OCI-LY7 (cell line): ENCODE measurements at regions not wholly inside any gene's neighbourhood (a gene's known extent, or its start where the extent isn't known, plus 50 kb on each side); places are given as distances from the start of the nearest gene placed in this dataset.

ENCODE experiments used
- BruUV-seq: library from RNA; stranded (reverse); fragments of 400-500 nt; replicated peaks from 2 replicates; lab custom pipeline; 2021; lab: Mats Ljungman, UMichigan
- CTCF ChIA-PET: fragments of 300-600 bp; sonication (Branson Sonifier 250); formaldehyde crosslinking; loops from one replicate; lab custom pipeline; 2022; ENCODE audit warnings: antibody characterized with exemption; ENCODE audit not compliant: unreplicated experiment; lab: Charles Lee
- POLR2A ChIA-PET: fragments of 300-600 bp; sonication (Branson Sonifier 250); formaldehyde crosslinking; loops from one replicate; lab custom pipeline; 2022; ENCODE audit warnings: antibody characterized with exemption; lab: Charles Lee
- DNase-seq: peaks from one replicate; pipeline ENCODE4 v3.0.0-alpha.2; 2015; ENCODE audit warnings: low spot score
- H2AFZ ChIP-seq: fragments of 200-600 bp; sonication (generic), shearing (Covaris generic); 2 replicates; pipeline ENCODE4 v1.6.1; 2014; ENCODE audit warnings: mild to moderate bottlenecking, antibody characterized with exemption, low read length, moderate library complexity
- H3K27ac ChIP-seq: fragments of 200-600 bp; sonication (generic); 2 replicates; pipeline ENCODE4 v1.5.1; 2014; ENCODE audit warnings: mixed run types, low read depth, mild to moderate bottlenecking, moderate library complexity, low read length, inconsistent platforms; ENCODE audit not compliant: poor library complexity, severe bottlenecking
- H3K36me3 ChIP-seq: fragments of 200-600 bp; sonication (generic); 2 replicates; pipeline ENCODE4 v1.6.1; 2014; ENCODE audit warnings: mild to moderate bottlenecking, antibody characterized with exemption, low read length, moderate library complexity, mixed read lengths; ENCODE audit not compliant: insufficient read depth
- H3K4me1 ChIP-seq: fragments of 200-600 bp; sonication (generic); 2 replicates; pipeline ENCODE4 v1.5.1; 2014; ENCODE audit warnings: mild to moderate bottlenecking, low read length; ENCODE audit not compliant: insufficient read depth, poor library complexity, severe bottlenecking
- H3K4me2 ChIP-seq: fragments of 200-600 bp; sonication (generic); 2 replicates; pipeline ENCODE4 v1.6.1; 2014; ENCODE audit warnings: mild to moderate bottlenecking, low read length
- H3K4me3 ChIP-seq: fragments of 200-600 bp; sonication (generic); 2 replicates; pipeline ENCODE4 v1.5.1; 2014; ENCODE audit warnings: mild to moderate bottlenecking, low read depth, low read length; ENCODE audit not compliant: poor library complexity, severe bottlenecking
- H3K79me2 ChIP-seq: fragments of 200-600 bp; sonication (generic); 2 replicates; pipeline ENCODE4 v1.6.1; 2016; ENCODE audit warnings: low read depth, mild to moderate bottlenecking, low read length, moderate library complexity, mixed read lengths; ENCODE audit not compliant: insufficient read depth
- H3K9me2 ChIP-seq: fragments of 200-600 bp; sonication (generic); 2 replicates; pipeline ENCODE4 v1.6.1; 2016; ENCODE audit warnings: mild to moderate bottlenecking, low read length, mixed read lengths; ENCODE audit not compliant: insufficient read depth
- H3K9me3 ChIP-seq: fragments of 200-600 bp; sonication (generic); 2 replicates; pipeline ENCODE4 v1.6.1; 2014; ENCODE audit warnings: mild to moderate bottlenecking, mixed run types, low read length, mixed read lengths
- H4K20me1 ChIP-seq: fragments of 200-600 bp; sonication (generic); 2 replicates; pipeline ENCODE4 v1.6.1; 2014; ENCODE audit warnings: mild to moderate bottlenecking, antibody characterized with exemption, low read length, moderate library complexity, mixed read lengths; ENCODE audit not compliant: insufficient read depth
- CTCF ChIP-seq: fragments of 200-600 bp; sonication (generic); conservative IDR thresholded peaks from 2 replicates; pipeline ENCODE4 v1.5.1; 2014; ENCODE audit warnings: mild to moderate bottlenecking, antibody characterized with exemption, low read length, moderate library complexity, mixed read lengths
- EZH2phosphoT487 ChIP-seq: fragments of 200-600 bp; sonication (generic); IDR thresholded peaks from 2 replicates; pipeline ENCODE4 v1.6.1; 2018; ENCODE audit warnings: low read depth, borderline replicate concordance, mild to moderate bottlenecking, mixed run types, antibody characterized with exemption, low read length, moderate library complexity, mixed read lengths
- intact Hi-C: fragments of 100-400 bp; cut with micrococcal nuclease; formaldehyde crosslinking; loops from one replicate; pipeline ENCODE4 v1.10.0; 2022; ENCODE audit not compliant: unreplicated experiment

- Histone ChIP-seq H4K20me1 (no peaks in the 10 kb centered on the region), H3K27ac (no peak overlapping the region), H3K9me2 (no peaks in the 10 kb centered on the region), H3K4me2 (no peak overlapping the region), H3K79me2 (no peaks in the 10 kb centered on the region), H3K9me3 (no peaks in the 10 kb centered on the region), H3K4me3 (no peak overlapping the region), H3K4me1 (no peaks in the 10 kb centered on the region), H3K36me3 (no peaks in the 10 kb centered on the region), H2AFZ (no peak overlapping the region)
- ChIA-PET POLR2A (no interaction called here), CTCF (no interaction called here)
- BruUV-seq = no TSS peak
- intact Hi-C loops = no loop called here
- no peak for TF ChIP-seq CTCF
- TF ChIP-seq EZH2phosphoT487 = no peak
- DNase-seq = no peak
Measured at GRCh38 chr14:42229294-42229693, 622.6 kb downstream of the LRFN5 start.

- ChIA-PET POLR2A (no interaction called here), CTCF (no interaction called here)
- Histone ChIP-seq H3K4me1 (peaks cover 3% of the 10 kb centered on the region), H3K4me3 (no peak overlapping the region), H3K9me2 (no peaks in the 10 kb centered on the region), H3K4me2 (no peak overlapping the region), H3K79me2 (no peaks in the 10 kb centered on the region), H2AFZ (no peak overlapping the region), H3K9me3 (no peaks in the 10 kb centered on the region), H4K20me1 (no peaks in the 10 kb centered on the region), H3K27ac (no peak overlapping the region), H3K36me3 (no peaks in the 10 kb centered on the region)
- no peak for DNase-seq
- intact Hi-C loops = no loop called here
- no TSS peak for BruUV-seq
- no peak for TF ChIP-seq EZH2phosphoT487
- no peak for TF ChIP-seq CTCF
Measured at GRCh38 chr14:42228611-42229010, 621.9 kb downstream of the LRFN5 start.

GRCh38 chr14:42224053-42224888 lies 617.6 kb downstream of the LRFN5 start:
- POLR2A ChIA-PET = no interaction called here
- no peaks in the 10 kb centered on the region for H3K9me2 ChIP-seq
- no TSS peak for BruUV-seq
- intact Hi-C loops = loop anchor here (1.0 kb wide), 1 partner anchor 75 kb away; no protein-coding TSS in a partner anchor
- no peaks in the 10 kb centered on the region for H4K20me1 ChIP-seq
- TF ChIP-seq EZH2phosphoT487 = no peak
- peak; percentile 98 for TF ChIP-seq CTCF
- no peak overlapping the region for H3K4me3 ChIP-seq
- CTCF ChIA-PET = no interaction called here
- peak; percentile 64 for DNase-seq
- H3K27ac ChIP-seq = no peak overlapping the region
- no peaks in the 10 kb centered on the region for H3K9me3 ChIP-seq
- peaks cover 12% of the 10 kb centered on the region for H3K4me1 ChIP-seq
- H2AFZ ChIP-seq = no peak overlapping the region
- H3K79me2 ChIP-seq = no peaks in the 10 kb centered on the region
- no peak overlapping the region for H3K4me2 ChIP-seq
- H3K36me3 ChIP-seq = no peaks in the 10 kb centered on the region
